Testis (tissue), 2 donors: ENCODE measurements at regions not wholly inside any gene's neighbourhood (a gene's known extent, or its start where the extent isn't known, plus 50 kb on each side); places are given as distances from the start of the nearest gene placed in this dataset.

Experiments used
- POLR2A ChIP-seq: fragments of 450-650 bp; IDR thresholded peaks from one replicate; pipeline ENCODE4 v1.6.1; 2017; ENCODE audit warnings: antibody characterized with exemption, mild to moderate bottlenecking, moderate library complexity
- TF ChIP-seq, protein P1 (sequence below), 3 experiments: fragments of 450-650 bp in 2 of 3; fragments of 200-600 bp in 1 of 3; sonication (generic) in 1 of 3; IDR thresholded peaks; one replicate each; pipeline ENCODE4 v1.5.1; 2016 to 2019; ENCODE audit warnings: antibody characterized with exemption in 3 of 3, mild to moderate bottlenecking in 2 of 3, moderate library complexity in 1 of 3

DNA sequence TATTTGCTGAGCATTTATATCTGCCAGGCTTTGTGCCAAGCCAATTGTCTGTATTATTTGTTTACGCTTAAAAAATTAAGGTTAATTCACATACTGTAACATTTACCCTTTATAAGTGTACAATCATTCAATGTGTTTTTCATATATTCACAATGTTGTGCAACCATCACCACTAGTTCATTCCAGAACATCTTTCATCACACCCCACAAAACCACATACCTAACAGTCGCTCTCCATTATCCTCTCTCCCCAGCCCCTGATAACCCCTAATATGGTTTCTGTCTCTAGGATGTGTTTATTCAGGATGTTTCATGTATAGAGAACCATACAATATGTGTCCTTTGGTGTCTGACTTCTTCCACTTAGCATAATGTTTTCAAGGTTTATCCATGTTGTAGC lies 234.1 kb downstream of the INSIG2 start:
- TF ChIP-seq, protein P1, sequence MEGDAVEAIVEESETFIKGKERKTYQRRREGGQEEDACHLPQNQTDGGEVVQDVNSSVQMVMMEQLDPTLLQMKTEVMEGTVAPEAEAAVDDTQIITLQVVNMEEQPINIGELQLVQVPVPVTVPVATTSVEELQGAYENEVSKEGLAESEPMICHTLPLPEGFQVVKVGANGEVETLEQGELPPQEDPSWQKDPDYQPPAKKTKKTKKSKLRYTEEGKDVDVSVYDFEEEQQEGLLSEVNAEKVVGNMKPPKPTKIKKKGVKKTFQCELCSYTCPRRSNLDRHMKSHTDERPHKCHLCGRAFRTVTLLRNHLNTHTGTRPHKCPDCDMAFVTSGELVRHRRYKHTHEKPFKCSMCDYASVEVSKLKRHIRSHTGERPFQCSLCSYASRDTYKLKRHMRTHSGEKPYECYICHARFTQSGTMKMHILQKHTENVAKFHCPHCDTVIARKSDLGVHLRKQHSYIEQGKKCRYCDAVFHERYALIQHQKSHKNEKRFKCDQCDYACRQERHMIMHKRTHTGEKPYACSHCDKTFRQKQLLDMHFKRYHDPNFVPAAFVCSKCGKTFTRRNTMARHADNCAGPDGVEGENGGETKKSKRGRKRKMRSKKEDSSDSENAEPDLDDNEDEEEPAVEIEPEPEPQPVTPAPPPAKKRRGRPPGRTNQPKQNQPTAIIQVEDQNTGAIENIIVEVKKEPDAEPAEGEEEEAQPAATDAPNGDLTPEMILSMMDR (IDR thresholded peaks at IDR 0.05): no peak
- no peak for TF ChIP-seq POLR2A
